Left kidney (tissue), 1 donor: ENCODE measurements at regions not wholly inside any gene's neighbourhood (a gene's known extent, or its start where the extent isn't known, plus 50 kb on each side); places are given as distances from the start of the nearest gene placed in this dataset.
"Not testable (repeated sequence)": the region's sequence is repeated elsewhere in the genome, so short reads cannot be mapped to it uniquely, and the experiment has no call there.

ENCODE experiments used
- DNase-seq: peaks from one replicate; pipeline ENCODE4 v3.0.0-alpha.2; 2013

GRCh38 chr10:36050763-36051499 lies 408.8 kb upstream of the FZD8 start:
- DNase-seq, result no peak

- no peak for DNase-seq
Observed at GRCh38 chr10:36048780-36049179, 406.7 kb upstream of the FZD8 start.

GRCh38 chr10:36048236-36048635 lies 406.1 kb upstream of the FZD8 start:
- DNase-seq, result no peak

- no peak for DNase-seq
Observed at GRCh38 chr10:36042135-36042534, 400.0 kb upstream of the FZD8 start.

GRCh38 chr10:36038316-36038955 lies 396.3 kb upstream of the FZD8 start:
- DNase-seq, result no peak

- no peak for DNase-seq
Observed at GRCh38 chr10:36036137-36036536, 394.0 kb upstream of the FZD8 start.

- DNase-seq, result no peak
Observed at GRCh38 chr10:36033808-36034207, 391.7 kb upstream of the FZD8 start.

GRCh38 chr10:36030516-36030915 lies 388.4 kb upstream of the FZD8 start:
- DNase-seq, result no peak

- DNase-seq, result no peak
Observed at GRCh38 chr10:36026656-36027390, 384.7 kb upstream of the FZD8 start.

- no peak for DNase-seq
Observed at GRCh38 chr10:36026081-36026480, 384.0 kb upstream of the FZD8 start.

- no peak for DNase-seq
Observed at GRCh38 chr10:36023939-36024338, 381.8 kb upstream of the FZD8 start.

GRCh38 chr10:36021096-36021495 lies 379.0 kb upstream of the FZD8 start:
- DNase-seq, result no peak

GRCh38 chr10:36019749-36020148 lies 377.7 kb upstream of the FZD8 start:
- DNase-seq, result no peak

- DNase-seq, result no peak
Observed at GRCh38 chr10:36018996-36019395, 376.9 kb upstream of the FZD8 start.

GRCh38 chr10:36017137-36017536 lies 375.0 kb upstream of the FZD8 start:
- DNase-seq, result no peak

GRCh38 chr10:36007369-36007768 lies 365.3 kb upstream of the FZD8 start:
- no peak for DNase-seq

GRCh38 chr10:36003688-36004087 lies 361.6 kb upstream of the FZD8 start:
- DNase-seq, result no peak

GRCh38 chr10:36003031-36003600 lies 361.0 kb upstream of the FZD8 start:
- DNase-seq, result no peak

GRCh38 chr10:36002445-36002844 lies 360.3 kb upstream of the FZD8 start:
- no peak for DNase-seq

GRCh38 chr10:36000754-36001153 lies 358.7 kb upstream of the FZD8 start:
- not testable (repeated sequence) for DNase-seq

GRCh38 chr10:35998026-35998425 lies 355.9 kb upstream of the FZD8 start:
- DNase-seq, result no peak

- no peak for DNase-seq
Observed at GRCh38 chr10:35995485-35995884, 353.4 kb upstream of the FZD8 start.
